ENCODE measurements at regions not wholly inside any gene's neighbourhood (a gene's known extent, or its start where the extent isn't known, plus 50 kb on each side); places are given as distances from the start of the nearest gene placed in this dataset.

DNA sequence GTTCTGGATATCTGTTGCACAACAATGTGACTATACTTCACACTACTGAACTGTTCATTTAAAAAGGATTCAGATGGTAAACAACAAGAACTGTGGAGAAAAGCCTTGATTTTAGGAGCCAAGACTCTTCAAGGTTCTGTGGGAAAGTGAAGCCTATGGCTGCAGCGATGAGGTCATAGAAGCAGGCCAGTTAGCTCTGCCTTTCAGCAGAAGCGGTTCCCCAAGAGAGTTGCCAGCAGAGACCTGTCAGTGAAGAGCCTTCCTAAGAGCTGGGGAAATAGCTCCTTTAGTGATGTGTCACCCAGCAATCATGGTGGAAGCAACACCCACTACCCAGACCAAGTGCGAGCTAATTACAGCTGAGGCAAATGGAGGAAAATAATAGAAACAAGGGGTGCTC is 346.5 kb upstream of the ETAA1 start:
- H3K4me1 ChIP-seq (ENCODE audit: control insufficient read depth, insufficient read depth, low read length), result no peaks in the 10 kb centered on the region
- Mint-ChIP-seq H3K36me3 (ENCODE audit: low read depth) (no peaks in the 10 kb centered on the region), H3K4me3 (no peak overlapping the region), H3K4me1 (peaks cover 9% of the 10 kb centered on the region), H3K9me3 (no peaks in the 10 kb centered on the region), H3K27me3 (ENCODE audit: insufficient read depth) (no peaks in the 10 kb centered on the region), H3K27ac (no peak overlapping the region)
- no peak for DNase-seq
- H3K4me3 ChIP-seq (ENCODE audit: low read length), result no peak overlapping the region
- TF ChIP-seq, protein P1, sequence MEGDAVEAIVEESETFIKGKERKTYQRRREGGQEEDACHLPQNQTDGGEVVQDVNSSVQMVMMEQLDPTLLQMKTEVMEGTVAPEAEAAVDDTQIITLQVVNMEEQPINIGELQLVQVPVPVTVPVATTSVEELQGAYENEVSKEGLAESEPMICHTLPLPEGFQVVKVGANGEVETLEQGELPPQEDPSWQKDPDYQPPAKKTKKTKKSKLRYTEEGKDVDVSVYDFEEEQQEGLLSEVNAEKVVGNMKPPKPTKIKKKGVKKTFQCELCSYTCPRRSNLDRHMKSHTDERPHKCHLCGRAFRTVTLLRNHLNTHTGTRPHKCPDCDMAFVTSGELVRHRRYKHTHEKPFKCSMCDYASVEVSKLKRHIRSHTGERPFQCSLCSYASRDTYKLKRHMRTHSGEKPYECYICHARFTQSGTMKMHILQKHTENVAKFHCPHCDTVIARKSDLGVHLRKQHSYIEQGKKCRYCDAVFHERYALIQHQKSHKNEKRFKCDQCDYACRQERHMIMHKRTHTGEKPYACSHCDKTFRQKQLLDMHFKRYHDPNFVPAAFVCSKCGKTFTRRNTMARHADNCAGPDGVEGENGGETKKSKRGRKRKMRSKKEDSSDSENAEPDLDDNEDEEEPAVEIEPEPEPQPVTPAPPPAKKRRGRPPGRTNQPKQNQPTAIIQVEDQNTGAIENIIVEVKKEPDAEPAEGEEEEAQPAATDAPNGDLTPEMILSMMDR (conservative IDR thresholded peaks at IDR 0.05), result no peak
- H3K36me3 ChIP-seq (ENCODE audit: control insufficient read depth, insufficient read depth, low read length), result no peaks in the 10 kb centered on the region
- no peaks in the 10 kb centered on the region for H3K9me3 ChIP-seq (ENCODE audit: control insufficient read depth, low read length)
- no peak overlapping the region for H3K27ac ChIP-seq (ENCODE audit: low read depth, low read length)
- no peaks in the 10 kb centered on the region for H3K27me3 ChIP-seq (ENCODE audit: control insufficient read depth, insufficient read depth, low read length, poor library complexity, severe bottlenecking)
- WGBS, 2 experiments (ENCODE audit: insufficient coverage in 1 of 2, insufficient read length in 1 of 2), result 89 to 93% methylated on average over 2 to 3 of the region's 3 CpGs
- H3K9ac ChIP-seq (ENCODE audit: extremely low read depth, low read length, poor library complexity, severe bottlenecking), result no peak overlapping the region

DNA sequence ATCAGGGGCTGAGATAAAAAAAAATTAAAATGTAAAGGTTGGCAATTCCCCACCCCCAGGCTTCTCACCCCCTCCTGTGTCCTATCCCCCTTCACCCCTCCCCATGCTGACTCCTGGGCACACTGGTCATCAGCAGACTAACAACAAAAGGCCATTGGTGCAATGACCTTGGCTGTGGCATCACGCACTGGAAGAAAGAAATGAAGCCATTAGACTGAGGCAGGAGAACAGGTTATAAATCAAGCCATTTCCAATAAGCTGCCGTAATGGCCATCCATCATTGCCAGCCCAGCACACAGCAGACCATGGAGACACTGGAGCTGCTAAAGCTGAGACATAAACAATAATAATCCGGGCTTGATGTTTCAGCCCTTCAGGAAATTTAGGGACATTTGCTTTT is 342.4 kb upstream of the ETAA1 start:
- H3K36me3 ChIP-seq (ENCODE audit: control insufficient read depth, insufficient read depth, low read length), result no peaks in the 10 kb centered on the region
- Mint-ChIP-seq H3K4me1 (peaks cover 9% of the 10 kb centered on the region), H3K27ac (no peak overlapping the region), H3K36me3 (ENCODE audit: low read depth) (no peaks in the 10 kb centered on the region), H3K9me3 (no peaks in the 10 kb centered on the region), H3K27me3 (ENCODE audit: insufficient read depth) (no peaks in the 10 kb centered on the region), H3K4me3 (no peak overlapping the region)
- DNase-seq, result no peak
- H3K9me3 ChIP-seq (ENCODE audit: control insufficient read depth, low read length), result no peaks in the 10 kb centered on the region
- no peak overlapping the region for H3K9ac ChIP-seq (ENCODE audit: extremely low read depth, low read length, poor library complexity, severe bottlenecking)
- 87 to 92% methylated on average over 2 to 3 of the region's 3 CpGs for WGBS, 2 experiments (ENCODE audit: insufficient coverage in 1 of 2, insufficient read length in 1 of 2)
- TF ChIP-seq, protein P1 (conservative IDR thresholded peaks at IDR 0.05), result no peak
- H3K27ac ChIP-seq (ENCODE audit: low read depth, low read length), result no peak overlapping the region
- no peaks in the 10 kb centered on the region for H3K4me1 ChIP-seq (ENCODE audit: control insufficient read depth, insufficient read depth, low read length)
- no peaks in the 10 kb centered on the region for H3K27me3 ChIP-seq (ENCODE audit: control insufficient read depth, insufficient read depth, low read length, poor library complexity, severe bottlenecking)
- H3K4me3 ChIP-seq (ENCODE audit: low read length), result no peak overlapping the region

DNA sequence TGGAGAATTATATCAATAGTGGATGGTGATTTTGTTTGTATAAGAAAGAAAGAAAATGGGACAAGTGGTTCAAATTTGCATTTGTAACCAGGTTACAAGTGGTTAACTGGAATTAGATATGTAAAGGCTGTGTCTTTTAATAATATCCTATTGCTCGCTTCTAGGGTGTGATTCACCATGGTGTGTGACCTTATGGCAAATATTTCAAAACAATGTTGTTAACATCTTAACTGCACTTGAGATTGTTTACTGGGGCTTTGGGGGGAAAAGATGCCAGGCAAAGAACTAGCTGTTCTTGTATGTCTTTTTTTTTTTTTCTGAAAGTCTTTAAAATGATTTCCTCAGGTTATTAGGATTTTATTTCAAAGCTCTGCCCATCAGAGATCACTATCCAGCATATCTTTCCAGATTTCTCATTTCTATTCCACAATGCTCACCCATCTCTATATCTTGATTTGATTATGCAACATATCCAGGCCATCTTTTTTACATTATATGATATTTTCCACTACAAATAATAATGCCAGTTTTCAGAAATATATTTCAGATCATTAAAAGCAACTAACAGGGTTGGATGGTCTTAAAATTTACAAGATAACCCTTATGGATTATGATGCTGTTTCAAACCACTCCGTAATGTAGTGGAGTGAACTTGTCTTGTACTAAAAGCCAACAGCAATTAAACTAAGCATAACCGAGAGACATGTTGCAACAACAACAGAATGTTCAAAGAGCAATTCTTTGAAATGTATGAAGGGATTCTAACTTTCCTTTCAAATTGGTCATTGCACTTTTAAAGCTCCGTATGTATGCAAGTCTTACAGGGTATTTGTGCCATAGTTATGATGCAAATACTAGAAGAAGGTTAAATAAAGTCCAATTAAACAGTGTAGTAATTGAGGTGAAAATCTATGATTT is 341.5 kb upstream of the ETAA1 start:
- Mint-ChIP-seq H3K4me3 (no peak overlapping the region), H3K36me3 (ENCODE audit: low read depth) (no peaks in the 10 kb centered on the region), H3K9me3 (no peaks in the 10 kb centered on the region), H3K27ac (no peak overlapping the region), H3K27me3 (ENCODE audit: insufficient read depth) (no peaks in the 10 kb centered on the region), H3K4me1 (peaks cover 9% of the 10 kb centered on the region)
- Histone ChIP-seq H3K36me3 (ENCODE audit: control insufficient read depth, insufficient read depth, low read length) (no peaks in the 10 kb centered on the region), H3K27ac (ENCODE audit: low read depth, low read length) (no peak overlapping the region), H3K9ac (ENCODE audit: extremely low read depth, low read length, poor library complexity, severe bottlenecking) (no peak overlapping the region), H3K9me3 (ENCODE audit: control insufficient read depth, low read length) (peaks cover 5% of the 10 kb centered on the region), H3K4me1 (ENCODE audit: control insufficient read depth, insufficient read depth, low read length) (no peaks in the 10 kb centered on the region), H3K4me3 (ENCODE audit: low read length) (no peak overlapping the region), H3K27me3 (ENCODE audit: control insufficient read depth, insufficient read depth, low read length, poor library complexity, severe bottlenecking) (no peaks in the 10 kb centered on the region)
- TF ChIP-seq, protein P1 (conservative IDR thresholded peaks at IDR 0.05), result no peak
- DNase-seq, result no peak
- 90 to 92% methylated on average over 2 to 4 of the region's 4 CpGs for WGBS, 2 experiments (ENCODE audit: insufficient coverage in 1 of 2, insufficient read length in 1 of 2)
